ENCODE measurements at regions not wholly inside any gene's neighbourhood (a gene's known extent, or its start where the extent isn't known, plus 50 kb on each side); places are given as distances from the start of the nearest gene placed in this dataset.

- no peaks in the 10 kb centered on the region for H3K4me1 ChIP-seq (ENCODE audit: insufficient read depth, low read length, poor library complexity, severe bottlenecking)
- H3K27ac ChIP-seq (ENCODE audit: low read depth, low read length, poor library complexity, severe bottlenecking), result no peak overlapping the region
- no peaks in the 10 kb centered on the region for H3K9me2 ChIP-seq (ENCODE audit: insufficient read depth, low read length)
- CTCF ChIA-PET (ENCODE audit: unreplicated experiment), result no interaction called here
- H3K4me3 ChIP-seq (ENCODE audit: low read depth, low read length, poor library complexity, severe bottlenecking), result no peak overlapping the region
- no TSS peak for BruUV-seq (replicated peaks)
- H3K36me3 ChIP-seq (ENCODE audit: insufficient read depth, low read length), result no peaks in the 10 kb centered on the region
- intact Hi-C loops (cut with micrococcal nuclease; ENCODE audit: unreplicated experiment), result no loop called here
- no peak overlapping the region for H2AFZ ChIP-seq (ENCODE audit: low read length)
- no peaks in the 10 kb centered on the region for H3K9me3 ChIP-seq (ENCODE audit: low read length)
- POLR2A ChIA-PET, result no interaction called here
- TF ChIP-seq CTCF (conservative IDR thresholded peaks at IDR 0.05; ENCODE audit: low read length) (no peak), EZH2phosphoT487 (IDR thresholded peaks at IDR 0.05; ENCODE audit: borderline replicate concordance, low read depth, low read length) (no peak)
- no peaks in the 10 kb centered on the region for H4K20me1 ChIP-seq (ENCODE audit: insufficient read depth, low read length)
- H3K79me2 ChIP-seq (ENCODE audit: insufficient read depth, low read depth, low read length), result no peaks in the 10 kb centered on the region
- H3K4me2 ChIP-seq (ENCODE audit: low read length), result no peak overlapping the region
- no peak for DNase-seq (ENCODE audit: low spot score)
Measured at GRCh38 chr1:239779962-239780361, 311.7 kb upstream of the FMN2 start.

DNA sequence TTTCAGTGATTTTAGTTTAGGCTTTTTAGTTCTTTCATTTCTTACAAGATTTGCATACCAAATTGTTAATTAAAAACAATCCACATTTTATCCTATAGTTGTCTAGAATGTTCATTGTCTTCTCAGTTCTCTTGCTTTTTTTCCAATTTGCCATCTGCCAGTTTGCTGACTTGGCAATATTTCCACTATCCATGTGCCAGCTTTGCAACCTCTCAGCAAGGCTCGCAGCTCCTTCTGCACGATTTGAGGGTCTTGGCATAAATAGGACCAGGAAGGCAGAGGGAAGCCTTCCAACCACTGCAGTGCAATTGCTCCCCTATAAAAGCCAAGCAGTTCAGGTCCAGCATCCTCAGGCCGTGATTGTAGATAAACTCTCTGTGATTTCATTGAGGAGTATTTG lies 306.8 kb upstream of the FMN2 start:
- Histone ChIP-seq H3K4me1 (ENCODE audit: insufficient read depth, low read length, poor library complexity, severe bottlenecking) (no peaks in the 10 kb centered on the region), H4K20me1 (ENCODE audit: insufficient read depth, low read length) (no peaks in the 10 kb centered on the region), H3K27ac (ENCODE audit: low read depth, low read length, poor library complexity, severe bottlenecking) (no peak overlapping the region), H3K9me3 (ENCODE audit: low read length) (no peaks in the 10 kb centered on the region), H3K4me2 (ENCODE audit: low read length) (no peak overlapping the region), H3K79me2 (ENCODE audit: insufficient read depth, low read depth, low read length) (no peaks in the 10 kb centered on the region), H3K4me3 (ENCODE audit: low read depth, low read length, poor library complexity, severe bottlenecking) (no peak overlapping the region), H2AFZ (ENCODE audit: low read length) (no peak overlapping the region), H3K36me3 (ENCODE audit: insufficient read depth, low read length) (no peaks in the 10 kb centered on the region), H3K9me2 (ENCODE audit: insufficient read depth, low read length) (no peaks in the 10 kb centered on the region)
- BruUV-seq (replicated peaks), result no TSS peak
- CTCF ChIA-PET (ENCODE audit: unreplicated experiment), result no interaction called here
- POLR2A ChIA-PET, result no interaction called here
- TF ChIP-seq EZH2phosphoT487 (IDR thresholded peaks at IDR 0.05; ENCODE audit: borderline replicate concordance, low read depth, low read length) (no peak), CTCF (conservative IDR thresholded peaks at IDR 0.05; ENCODE audit: low read length) (no peak)
- no peak for DNase-seq (ENCODE audit: low spot score)
- intact Hi-C loops (cut with micrococcal nuclease; ENCODE audit: unreplicated experiment), result no loop called here

GRCh38 chr1:239785576-239785975 lies 306.1 kb upstream of the FMN2 start:
- intact Hi-C loops (cut with micrococcal nuclease; ENCODE audit: unreplicated experiment), result no loop called here
- CTCF ChIA-PET (ENCODE audit: unreplicated experiment), result no interaction called here
- no peak overlapping the region for H2AFZ ChIP-seq (ENCODE audit: low read length)
- no peaks in the 10 kb centered on the region for H3K79me2 ChIP-seq (ENCODE audit: insufficient read depth, low read depth, low read length)
- no peak overlapping the region for H3K27ac ChIP-seq (ENCODE audit: low read depth, low read length, poor library complexity, severe bottlenecking)
- no peaks in the 10 kb centered on the region for H3K4me1 ChIP-seq (ENCODE audit: insufficient read depth, low read length, poor library complexity, severe bottlenecking)
- no peak for DNase-seq (ENCODE audit: low spot score)
- BruUV-seq (replicated peaks), result no TSS peak
- no peak overlapping the region for H3K4me2 ChIP-seq (ENCODE audit: low read length)
- H3K4me3 ChIP-seq (ENCODE audit: low read depth, low read length, poor library complexity, severe bottlenecking), result no peak overlapping the region
- H3K9me3 ChIP-seq (ENCODE audit: low read length), result no peaks in the 10 kb centered on the region
- POLR2A ChIA-PET, result no interaction called here
- H3K9me2 ChIP-seq (ENCODE audit: insufficient read depth, low read length), result no peaks in the 10 kb centered on the region
- no peak for TF ChIP-seq EZH2phosphoT487 (IDR thresholded peaks at IDR 0.05; ENCODE audit: borderline replicate concordance, low read depth, low read length)
- no peak for TF ChIP-seq CTCF (conservative IDR thresholded peaks at IDR 0.05; ENCODE audit: low read length)
- H3K36me3 ChIP-seq (ENCODE audit: insufficient read depth, low read length), result no peaks in the 10 kb centered on the region
- H4K20me1 ChIP-seq (ENCODE audit: insufficient read depth, low read length), result no peaks in the 10 kb centered on the region

Measured in OCI-LY7 (cell line).